Endodermal cell (in vitro differentiated cells): ENCODE measurements at regions not wholly inside any gene's neighbourhood (a gene's known extent, or its start where the extent isn't known, plus 50 kb on each side); places are given as distances from the start of the nearest gene placed in this dataset.

Experiments
- DNase-seq: peaks from one replicate; pipeline ENCODE4 v3.0.0-alpha.2; 2017
- H3K27ac ChIP-seq: 2 replicates; pipeline ENCODE4 v1.5.1; 2013; ENCODE audit warnings: mild to moderate bottlenecking, low read depth, low read length, moderate library complexity
- H3K27me3 ChIP-seq: 2 replicates; pipeline ENCODE4 v1.6.1; 2013; ENCODE audit warnings: mild to moderate bottlenecking, low read length, moderate library complexity; ENCODE audit not compliant: insufficient read depth, control insufficient read depth, poor library complexity, severe bottlenecking
- H3K36me3 ChIP-seq: 2 replicates; pipeline ENCODE4 v1.7.0; 2013; ENCODE audit warnings: mild to moderate bottlenecking, low read length, moderate library complexity; ENCODE audit not compliant: control insufficient read depth, insufficient read depth
- H3K4me1 ChIP-seq: one replicate; pipeline ENCODE4 v1.7.0; 2013; ENCODE audit warnings: low read length; ENCODE audit not compliant: control insufficient read depth, insufficient read depth
- H3K4me3 ChIP-seq: 2 replicates; pipeline ENCODE4 v1.5.1; 2013; ENCODE audit warnings: mild to moderate bottlenecking, low read length, moderate library complexity
- H3K9ac ChIP-seq: 2 replicates; pipeline ENCODE4 v1.6.1; 2013; ENCODE audit warnings: mild to moderate bottlenecking, low read length, moderate library complexity; ENCODE audit not compliant: poor library complexity, severe bottlenecking; ENCODE audit errors: extremely low read depth
- H3K9me3 ChIP-seq: 2 replicates; pipeline ENCODE4 v1.6.1; 2013; ENCODE audit warnings: mild to moderate bottlenecking, low read length, moderate library complexity; ENCODE audit not compliant: control insufficient read depth
- H3K27ac Mint-ChIP-seq: 2 replicates; pipeline ENCODE4 v1.8.0; 2020; ENCODE audit warnings: mixed read lengths
- H3K27me3 Mint-ChIP-seq: 2 replicates; pipeline ENCODE4 v1.8.0; 2021; ENCODE audit warnings: mild to moderate bottlenecking, mixed read lengths; ENCODE audit not compliant: insufficient read depth
- H3K36me3 Mint-ChIP-seq: 2 replicates; pipeline ENCODE4 v1.8.0; 2020; ENCODE audit warnings: low read depth, mixed read lengths
- H3K4me1 Mint-ChIP-seq: 2 replicates; pipeline ENCODE4 v1.8.0; 2020; ENCODE audit warnings: mixed read lengths
- H3K4me3 Mint-ChIP-seq: 2 replicates; pipeline ENCODE4 v1.8.0; 2020; ENCODE audit warnings: mild to moderate bottlenecking, moderate library complexity, mixed read lengths
- H3K9me3 Mint-ChIP-seq: 2 replicates; pipeline ENCODE4 v1.8.0; 2020; ENCODE audit warnings: mild to moderate bottlenecking, mixed read lengths
- CTCF ChIP-seq: fragments of 200-600 bp; sonication (generic); conservative IDR thresholded peaks from 2 replicates; pipeline ENCODE4 v1.5.0; 2021; ENCODE audit warnings: antibody characterized with exemption, mild to moderate bottlenecking
- WGBS, 2 experiments: methylation state at CpG; one replicate each; pipeline versions ENCODE4 v1.1.5 to v1.1.7; 2013; ENCODE audit warnings: missing lambda C conversion rate in 2 of 2, mixed read lengths in 1 of 2; ENCODE audit not compliant: insufficient coverage in 1 of 2, insufficient read length in 1 of 2; 5-methylcytosine and 5-hydroxymethylcytosine counted together

GRCh38 chr11:92702037-92702804 lies 267.2 kb upstream of the MTNR1B start:
- Mint-ChIP-seq H3K4me3 (no peak overlapping the region), H3K27me3 (no peaks in the 10 kb centered on the region), H3K4me1 (peaks cover 5% of the 10 kb centered on the region), H3K36me3 (peaks cover 3% of the 10 kb centered on the region), H3K9me3 (peaks cover 4% of the 10 kb centered on the region), H3K27ac (no peak overlapping the region)
- H3K4me1 ChIP-seq, result no peaks in the 10 kb centered on the region
- H3K9ac ChIP-seq, result no peak overlapping the region
- H3K27ac ChIP-seq, result no peak overlapping the region
- 94 to 95% methylated on average over 7 to 8 of the region's 8 CpGs for WGBS, 2 experiments
- H3K36me3 ChIP-seq, result no peaks in the 10 kb centered on the region
- DNase-seq, result no peak
- H3K9me3 ChIP-seq, result no peaks in the 10 kb centered on the region
- no peak for TF ChIP-seq CTCF
- no peak overlapping the region for H3K4me3 ChIP-seq
- no peaks in the 10 kb centered on the region for H3K27me3 ChIP-seq

- Mint-ChIP-seq H3K27me3 (no peaks in the 10 kb centered on the region), H3K4me1 (peaks cover 5% of the 10 kb centered on the region), H3K27ac (no peak overlapping the region), H3K36me3 (peaks cover 3% of the 10 kb centered on the region), H3K9me3 (peaks cover 4% of the 10 kb centered on the region), H3K4me3 (no peak overlapping the region)
- Histone ChIP-seq H3K4me1 (no peaks in the 10 kb centered on the region), H3K9ac (no peak overlapping the region), H3K36me3 (no peaks in the 10 kb centered on the region), H3K27ac (no peak overlapping the region), H3K9me3 (no peaks in the 10 kb centered on the region), H3K27me3 (no peaks in the 10 kb centered on the region), H3K4me3 (no peak overlapping the region)
- no peak for TF ChIP-seq CTCF
- no peak for DNase-seq
Measured at GRCh38 chr11:92702805-92703448, 266.5 kb upstream of the MTNR1B start.

GRCh38 chr11:92703449-92703830 lies 266.0 kb upstream of the MTNR1B start:
- Mint-ChIP-seq H3K36me3 (peaks cover 3% of the 10 kb centered on the region), H3K9me3 (peaks cover 4% of the 10 kb centered on the region), H3K27me3 (no peaks in the 10 kb centered on the region), H3K27ac (no peak overlapping the region), H3K4me3 (no peak overlapping the region), H3K4me1 (peaks cover 5% of the 10 kb centered on the region)
- Histone ChIP-seq H3K9ac (no peak overlapping the region), H3K27me3 (no peaks in the 10 kb centered on the region), H3K4me1 (no peaks in the 10 kb centered on the region), H3K27ac (no peak overlapping the region), H3K9me3 (no peaks in the 10 kb centered on the region), H3K4me3 (no peak overlapping the region), H3K36me3 (no peaks in the 10 kb centered on the region)
- 86 to 91% methylated on average over 3 of the region's 3 CpGs for WGBS, 2 experiments
- no peak for TF ChIP-seq CTCF
- DNase-seq, result no peak
